Ishikawa (cell line): ENCODE measurements at regions not wholly inside any gene's neighbourhood (a gene's known extent, or its start where the extent isn't known, plus 50 kb on each side); places are given as distances from the start of the nearest gene placed in this dataset.

Experiments
- EP300 ChIP-seq: IDR thresholded peaks from 2 replicates; pipeline ENCODE4 v1.6.1; 2012; ENCODE audit warnings: borderline replicate concordance
- FOXM1 ChIP-seq: IDR thresholded peaks from 2 replicates; pipeline ENCODE4 v1.6.1; 2012; ENCODE audit warnings: low read depth, borderline replicate concordance
- RAD21 ChIP-seq: IDR thresholded peaks from 2 replicates; pipeline ENCODE4 v1.6.1; 2012; ENCODE audit warnings: low read depth
- TAF1 ChIP-seq: IDR thresholded peaks from 2 replicates; pipeline ENCODE4 v1.6.1; 2012; ENCODE audit warnings: low read depth, mild to moderate bottlenecking
- YY1 ChIP-seq: IDR thresholded peaks from 2 replicates; pipeline ENCODE4 v1.6.1; 2012; ENCODE audit warnings: low read depth

DNA sequence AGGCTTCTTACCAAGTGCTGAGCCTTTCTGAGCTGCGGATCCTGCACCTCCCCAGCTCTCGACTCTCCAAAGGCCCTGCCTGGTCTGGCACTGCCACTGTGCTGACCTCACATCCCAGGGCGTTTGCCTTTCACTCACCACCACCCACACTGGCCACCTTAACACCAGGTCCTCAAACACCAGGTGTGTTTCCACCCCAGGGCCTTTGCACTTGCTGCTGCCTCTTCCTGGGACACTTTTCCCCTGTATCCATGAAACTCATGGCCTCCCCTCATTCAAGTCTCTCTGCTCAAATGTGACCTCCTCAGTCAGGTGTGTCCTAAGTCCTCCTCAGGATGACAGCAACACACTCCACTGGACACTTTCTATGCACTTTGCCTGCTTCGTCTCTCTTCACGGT, 51.4 kb upstream of the ANO1 start:
- TF ChIP-seq EP300, result no peak
- TF ChIP-seq FOXM1, result no peak
- no peak for TF ChIP-seq RAD21
- no peak for TF ChIP-seq TAF1
- TF ChIP-seq YY1, result no peak
